ENCODE measurements at regions not wholly inside any gene's neighbourhood (a gene's known extent, or its start where the extent isn't known, plus 50 kb on each side); places are given as distances from the start of the nearest gene placed in this dataset.

DNA sequence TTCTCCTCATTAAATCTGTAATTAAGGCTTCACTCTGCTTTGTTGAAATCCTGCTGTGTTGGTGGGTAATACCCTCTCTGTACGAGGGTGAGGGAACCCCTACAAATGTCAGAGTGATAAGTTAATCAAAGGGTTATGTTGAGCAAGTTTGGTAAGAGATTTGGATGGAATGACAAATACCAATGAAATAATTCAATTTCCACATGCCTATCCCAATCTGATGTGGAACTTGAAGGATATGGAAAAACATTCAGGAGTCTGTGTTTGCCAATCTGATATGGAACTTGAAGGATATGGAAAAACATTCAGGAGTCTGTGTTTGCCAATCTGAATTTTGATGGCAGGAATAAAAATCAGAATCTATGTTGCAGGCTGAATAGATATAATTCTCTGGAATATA lies 910.2 kb downstream of the TUSC7 start:
- no peak for TF ChIP-seq POLR2A (IDR thresholded peaks at IDR 0.05)
- TF ChIP-seq, protein P1, sequence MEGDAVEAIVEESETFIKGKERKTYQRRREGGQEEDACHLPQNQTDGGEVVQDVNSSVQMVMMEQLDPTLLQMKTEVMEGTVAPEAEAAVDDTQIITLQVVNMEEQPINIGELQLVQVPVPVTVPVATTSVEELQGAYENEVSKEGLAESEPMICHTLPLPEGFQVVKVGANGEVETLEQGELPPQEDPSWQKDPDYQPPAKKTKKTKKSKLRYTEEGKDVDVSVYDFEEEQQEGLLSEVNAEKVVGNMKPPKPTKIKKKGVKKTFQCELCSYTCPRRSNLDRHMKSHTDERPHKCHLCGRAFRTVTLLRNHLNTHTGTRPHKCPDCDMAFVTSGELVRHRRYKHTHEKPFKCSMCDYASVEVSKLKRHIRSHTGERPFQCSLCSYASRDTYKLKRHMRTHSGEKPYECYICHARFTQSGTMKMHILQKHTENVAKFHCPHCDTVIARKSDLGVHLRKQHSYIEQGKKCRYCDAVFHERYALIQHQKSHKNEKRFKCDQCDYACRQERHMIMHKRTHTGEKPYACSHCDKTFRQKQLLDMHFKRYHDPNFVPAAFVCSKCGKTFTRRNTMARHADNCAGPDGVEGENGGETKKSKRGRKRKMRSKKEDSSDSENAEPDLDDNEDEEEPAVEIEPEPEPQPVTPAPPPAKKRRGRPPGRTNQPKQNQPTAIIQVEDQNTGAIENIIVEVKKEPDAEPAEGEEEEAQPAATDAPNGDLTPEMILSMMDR (IDR thresholded peaks at IDR 0.05): no peak
- TF ChIP-seq POLR2AphosphoS5 (IDR thresholded peaks at IDR 0.05): no peak

All from prostate gland (tissue), 2 donors.